ENCODE measurements at regions not wholly inside any gene's neighbourhood (a gene's known extent, or its start where the extent isn't known, plus 50 kb on each side); places are given as distances from the start of the nearest gene placed in this dataset.

DNA sequence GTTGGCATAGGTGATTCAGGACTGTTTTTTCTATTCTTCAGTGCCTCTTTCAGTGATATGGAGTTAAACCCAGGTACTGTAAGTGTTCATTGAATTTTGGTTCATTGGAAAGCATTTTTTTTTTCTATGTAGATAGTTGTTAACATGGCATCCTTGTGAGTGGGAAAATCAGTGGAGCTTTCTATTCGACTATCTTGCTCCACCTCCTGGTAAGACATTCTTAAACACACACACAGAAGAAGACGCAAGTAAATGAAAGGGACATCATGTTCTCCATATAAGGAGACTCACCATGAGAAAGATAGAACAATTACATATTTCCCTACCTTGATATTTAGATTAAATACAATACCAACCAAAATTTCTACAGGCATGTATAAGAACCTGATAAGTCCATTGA lies 598.5 kb upstream of the SPANXN1 start:
- TF ChIP-seq, protein P1, sequence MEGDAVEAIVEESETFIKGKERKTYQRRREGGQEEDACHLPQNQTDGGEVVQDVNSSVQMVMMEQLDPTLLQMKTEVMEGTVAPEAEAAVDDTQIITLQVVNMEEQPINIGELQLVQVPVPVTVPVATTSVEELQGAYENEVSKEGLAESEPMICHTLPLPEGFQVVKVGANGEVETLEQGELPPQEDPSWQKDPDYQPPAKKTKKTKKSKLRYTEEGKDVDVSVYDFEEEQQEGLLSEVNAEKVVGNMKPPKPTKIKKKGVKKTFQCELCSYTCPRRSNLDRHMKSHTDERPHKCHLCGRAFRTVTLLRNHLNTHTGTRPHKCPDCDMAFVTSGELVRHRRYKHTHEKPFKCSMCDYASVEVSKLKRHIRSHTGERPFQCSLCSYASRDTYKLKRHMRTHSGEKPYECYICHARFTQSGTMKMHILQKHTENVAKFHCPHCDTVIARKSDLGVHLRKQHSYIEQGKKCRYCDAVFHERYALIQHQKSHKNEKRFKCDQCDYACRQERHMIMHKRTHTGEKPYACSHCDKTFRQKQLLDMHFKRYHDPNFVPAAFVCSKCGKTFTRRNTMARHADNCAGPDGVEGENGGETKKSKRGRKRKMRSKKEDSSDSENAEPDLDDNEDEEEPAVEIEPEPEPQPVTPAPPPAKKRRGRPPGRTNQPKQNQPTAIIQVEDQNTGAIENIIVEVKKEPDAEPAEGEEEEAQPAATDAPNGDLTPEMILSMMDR (IDR thresholded peaks at IDR 0.05): no peak
- no peak for TF ChIP-seq POLR2A (IDR thresholded peaks at IDR 0.05)
